Bronchial epithelial cell (primary cell): ENCODE measurements at regions not wholly inside any gene's neighbourhood (a gene's known extent, or its start where the extent isn't known, plus 50 kb on each side); places are given as distances from the start of the nearest gene placed in this dataset.

Experiments
- DNase-seq: peaks from one replicate; pipeline ENCODE4 v3.0.0-alpha.2; 2010; ENCODE audit warnings: low read depth
- FAIRE-seq: peaks from 2 replicates; lab custom pipeline; 2011; peaks lifted over from hg19 to GRCh38; lab: Jason Lieb, UNC
- H3K27me3 ChIP-seq: 2 replicates; pipeline ENCODE4 v1.5.1; 2011; ENCODE audit warnings: low read length; ENCODE audit not compliant: control insufficient read depth, insufficient read depth
- H3K36me3 ChIP-seq: 2 replicates; pipeline ENCODE4 v1.5.1; 2011; ENCODE audit warnings: low read length; ENCODE audit not compliant: control insufficient read depth, insufficient read depth
- H3K4me3 ChIP-seq: 2 replicates; pipeline ENCODE4 v1.5.1; 2011; ENCODE audit warnings: mild to moderate bottlenecking, low read depth, low read length, control low read depth
- CTCF ChIP-seq: IDR thresholded peaks from 2 replicates; pipeline ENCODE4 v1.5.1; 2011; ENCODE audit warnings: mild to moderate bottlenecking, moderate library complexity, low read length, control low read depth, inconsistent platforms; ENCODE audit not compliant: insufficient read depth, severe bottlenecking

- Histone ChIP-seq H3K27me3 (no peaks in the 10 kb centered on the region), H3K36me3 (no peaks in the 10 kb centered on the region), H3K4me3 (no peak overlapping the region)
- DNase-seq (no peak), FAIRE-seq (no peak)
- no peak for TF ChIP-seq CTCF
Observed at GRCh38 chr2:187718092-187718491, 163.9 kb upstream of the TFPI start.

GRCh38 chr2:187719510-187719909 is 165.3 kb upstream of the TFPI start:
- TF ChIP-seq CTCF, result no peak
- Histone ChIP-seq H3K36me3 (no peaks in the 10 kb centered on the region), H3K4me3 (no peak overlapping the region), H3K27me3 (no peaks in the 10 kb centered on the region)
- FAIRE-seq (no peak), DNase-seq (no peak)

GRCh38 chr2:187748958-187749357 is 194.7 kb upstream of the TFPI start:
- no peak overlapping the region for H3K4me3 ChIP-seq
- H3K27me3 ChIP-seq, result no peaks in the 10 kb centered on the region
- DNase-seq, result no peak
- no peaks in the 10 kb centered on the region for H3K36me3 ChIP-seq
- no peak for FAIRE-seq
- no peak for TF ChIP-seq CTCF

- DNase-seq, result no peak
- no peak for FAIRE-seq
- no peak overlapping the region for H3K4me3 ChIP-seq
- no peak for TF ChIP-seq CTCF
- no peaks in the 10 kb centered on the region for H3K27me3 ChIP-seq
- H3K36me3 ChIP-seq, result no peaks in the 10 kb centered on the region
Observed at GRCh38 chr2:187749804-187750431, 195.7 kb upstream of the TFPI start.

- no peaks in the 10 kb centered on the region for H3K27me3 ChIP-seq
- H3K4me3 ChIP-seq, result no peak overlapping the region
- no peak for FAIRE-seq
- no peaks in the 10 kb centered on the region for H3K36me3 ChIP-seq
- TF ChIP-seq CTCF, result no peak
- no peak for DNase-seq
Observed at GRCh38 chr2:187768995-187769394, 214.8 kb upstream of the TFPI start.

GRCh38 chr2:187769437-187769836 is 215.2 kb upstream of the TFPI start:
- H3K36me3 ChIP-seq, result no peaks in the 10 kb centered on the region
- H3K27me3 ChIP-seq, result no peaks in the 10 kb centered on the region
- FAIRE-seq, result no peak
- TF ChIP-seq CTCF, result no peak
- no peak for DNase-seq
- H3K4me3 ChIP-seq, result no peak overlapping the region
